ENCODE measurements at regions not wholly inside any gene's neighbourhood (a gene's known extent, or its start where the extent isn't known, plus 50 kb on each side); places are given as distances from the start of the nearest gene placed in this dataset.
"Not testable (repeated sequence)": the region's sequence is repeated elsewhere in the genome, so short reads cannot be mapped to it uniquely, and the experiment has no call there.

DNA sequence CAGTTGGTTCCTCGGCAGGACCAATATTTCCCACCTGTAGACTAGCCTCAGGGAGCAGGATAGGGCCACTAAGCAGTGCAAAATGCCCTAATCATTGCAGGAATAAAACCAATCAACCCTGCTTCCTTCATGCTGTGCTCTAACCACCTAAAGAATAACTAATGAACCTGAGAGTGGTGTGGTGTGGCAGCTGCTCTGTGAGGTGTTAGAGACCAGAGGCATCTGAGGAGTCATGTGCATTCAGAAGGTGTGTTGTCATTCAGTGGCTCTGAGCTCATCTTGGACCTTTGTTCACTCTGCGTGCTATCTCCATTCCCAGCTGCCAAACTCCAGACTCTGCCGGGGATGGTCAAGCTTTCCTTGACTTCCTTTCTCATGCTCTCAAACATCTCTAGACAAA is 136.7 kb upstream of the EGLN3 start:
- no peak for DNase-seq

DNA sequence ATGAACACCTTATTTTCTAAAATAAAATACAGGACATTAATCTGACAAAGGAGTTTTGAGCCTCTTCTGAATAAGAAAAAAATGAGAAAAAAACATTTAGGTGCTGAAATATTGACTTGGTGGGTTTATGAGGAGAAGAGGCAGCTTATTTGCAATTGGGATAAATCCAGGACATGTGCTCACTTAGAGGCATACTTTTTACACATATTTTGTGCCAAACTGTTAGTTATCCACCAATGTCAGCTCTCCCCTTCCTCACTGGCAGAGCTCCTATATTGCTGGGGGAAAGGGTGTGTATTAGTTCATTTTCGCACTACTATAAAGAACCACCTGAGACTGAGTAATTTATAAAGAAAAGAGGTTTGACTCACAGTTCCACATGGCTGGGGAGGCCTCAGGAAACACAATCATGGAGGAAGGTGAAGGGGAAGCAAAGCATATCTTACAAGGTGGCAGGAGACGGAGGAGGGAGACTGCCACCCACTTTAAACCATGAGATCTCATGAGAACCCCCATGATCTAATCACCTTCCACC is 135.4 kb upstream of the EGLN3 start:
- DNase-seq, result no peak

DNA sequence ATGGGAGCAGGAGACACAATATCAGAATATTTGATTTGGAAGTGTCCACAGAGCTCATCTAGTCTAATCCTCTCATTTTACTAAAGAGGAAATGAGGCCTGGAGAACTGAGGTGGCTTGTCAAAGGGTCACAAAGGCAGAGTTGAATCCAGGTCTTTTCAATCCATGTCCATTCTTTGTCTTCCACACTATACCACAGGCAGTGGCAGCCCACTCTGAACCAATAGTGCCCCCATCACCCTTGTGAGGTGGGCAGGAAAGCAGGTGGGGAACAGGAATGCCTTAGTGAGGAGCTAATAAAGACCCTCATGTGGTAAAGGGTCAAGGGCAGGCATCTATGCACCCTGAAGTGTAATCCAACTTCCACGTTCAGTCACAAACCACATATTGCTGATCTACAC is 134.8 kb upstream of the EGLN3 start:
- no peak for DNase-seq

DNA sequence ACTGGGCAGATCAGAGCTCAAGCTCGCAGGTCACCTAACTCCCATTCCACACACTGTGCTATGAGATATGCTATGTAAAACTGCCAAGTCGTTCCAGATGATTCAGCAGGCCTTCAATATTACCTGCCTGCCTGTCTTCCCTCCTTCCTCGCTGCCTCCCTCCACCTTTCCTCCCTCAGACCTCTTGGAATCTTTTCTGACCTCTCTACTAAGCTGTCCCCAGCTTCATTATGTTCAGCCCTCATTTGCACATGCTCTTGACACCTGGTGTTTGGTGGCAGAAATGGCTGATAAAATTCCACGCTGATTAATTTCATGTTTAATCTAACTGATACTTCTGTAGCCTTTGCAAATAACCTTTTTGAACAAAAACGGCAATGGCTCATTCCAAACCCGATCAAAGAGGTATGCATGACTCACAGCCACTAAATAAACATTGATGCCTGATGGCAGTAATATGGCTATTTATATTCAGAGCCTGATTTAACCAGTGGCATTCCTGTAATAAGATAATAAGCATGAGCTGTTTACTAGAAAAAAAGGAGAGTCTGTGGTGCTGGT is 130.8 kb upstream of the EGLN3 start:
- peak; percentile 1 for DNase-seq

DNA sequence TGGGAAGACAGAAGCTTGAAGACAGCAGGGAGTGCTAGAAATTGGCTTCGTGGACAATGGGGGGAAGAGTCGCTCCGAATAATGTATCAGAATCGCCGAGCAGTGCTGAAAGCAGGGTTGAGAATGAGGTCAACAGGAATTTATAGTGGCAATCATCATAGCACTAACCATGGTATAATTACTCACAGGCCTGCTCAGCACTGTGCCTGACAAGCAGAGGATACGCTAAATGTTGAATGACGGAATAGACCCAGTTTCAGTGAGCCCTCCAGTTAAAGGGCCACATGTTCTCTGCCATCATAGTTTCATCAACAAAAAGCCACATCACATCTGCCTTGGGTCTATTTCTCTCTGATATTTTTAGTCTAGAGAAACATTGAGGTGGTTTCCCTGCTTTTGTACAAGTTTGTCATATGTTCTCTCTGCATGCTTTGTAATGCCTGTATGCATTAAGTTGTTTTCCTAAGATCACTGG is 130.3 kb upstream of the EGLN3 start:
- DNase-seq, result no peak

DNA sequence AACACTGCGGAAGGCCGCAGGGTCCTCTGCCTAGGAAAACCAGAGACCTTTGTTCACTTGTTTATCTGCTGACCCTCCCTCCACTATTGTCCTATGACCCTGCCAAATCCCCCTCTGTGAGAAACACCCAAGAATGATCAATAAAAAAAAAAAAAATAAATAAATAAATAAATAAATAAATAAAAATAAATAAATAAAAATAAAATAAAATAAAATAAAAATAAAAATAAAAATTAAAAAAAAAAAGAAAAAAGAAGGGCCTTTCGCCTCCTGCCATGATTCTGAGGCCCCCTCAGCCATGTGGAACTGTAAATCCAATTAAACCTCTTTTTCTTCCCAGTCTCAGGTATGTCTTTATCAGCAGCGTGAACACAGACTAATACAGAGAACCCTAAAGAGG is 128.8 kb upstream of the EGLN3 start:
- DNase-seq, result not testable (repeated sequence)

DNA sequence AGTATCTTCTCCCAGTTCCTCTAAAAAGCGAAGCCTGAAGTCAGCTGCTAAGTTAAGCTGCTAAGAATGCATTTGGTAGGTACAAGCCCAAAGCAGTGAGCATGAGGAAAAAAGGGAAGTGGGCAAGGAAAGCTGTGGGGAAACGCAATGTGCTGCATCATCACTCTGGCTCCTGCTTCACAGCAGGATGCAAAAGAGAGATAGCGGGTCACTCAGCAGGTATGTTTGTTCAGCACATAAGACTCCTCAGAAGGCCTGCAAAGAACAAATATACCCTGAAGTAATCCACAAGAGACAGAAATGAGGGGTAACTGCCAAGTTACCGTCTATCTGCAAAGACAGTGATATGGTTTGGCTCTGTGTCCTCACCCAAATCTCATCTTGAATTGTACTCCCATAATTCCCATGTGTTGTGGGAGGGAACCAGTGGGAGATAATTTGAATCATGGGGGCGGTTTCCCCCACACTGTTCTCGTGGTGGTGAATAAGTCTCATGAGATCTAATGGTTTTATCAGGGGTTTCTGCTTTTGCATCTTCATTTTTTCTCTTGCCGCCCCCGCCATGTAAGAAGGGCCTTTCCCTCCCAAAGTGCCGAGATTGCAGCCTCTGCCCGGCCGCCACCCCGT is 127.4 kb upstream of the EGLN3 start:
- no peak for DNase-seq

DNA sequence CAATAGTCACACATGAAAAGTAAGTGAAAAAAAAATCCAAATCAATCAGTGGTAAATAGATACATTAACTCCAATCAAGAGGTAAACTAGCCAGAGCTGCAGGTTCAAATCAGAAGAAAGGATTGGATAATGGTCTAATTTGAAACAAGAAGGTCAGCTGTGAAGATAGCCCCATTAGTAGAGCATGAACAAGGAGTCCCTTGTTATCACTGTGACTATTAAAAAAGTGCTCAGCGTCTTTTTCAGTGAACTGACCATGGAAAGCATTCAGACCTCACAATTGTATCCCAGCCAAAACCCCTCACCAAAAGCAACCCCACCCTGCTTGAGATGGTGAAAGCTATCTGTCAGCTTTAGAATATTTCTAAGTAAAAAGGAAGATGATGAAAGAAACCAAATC is 125.0 kb upstream of the EGLN3 start:
- DNase-seq, result no peak

DNA sequence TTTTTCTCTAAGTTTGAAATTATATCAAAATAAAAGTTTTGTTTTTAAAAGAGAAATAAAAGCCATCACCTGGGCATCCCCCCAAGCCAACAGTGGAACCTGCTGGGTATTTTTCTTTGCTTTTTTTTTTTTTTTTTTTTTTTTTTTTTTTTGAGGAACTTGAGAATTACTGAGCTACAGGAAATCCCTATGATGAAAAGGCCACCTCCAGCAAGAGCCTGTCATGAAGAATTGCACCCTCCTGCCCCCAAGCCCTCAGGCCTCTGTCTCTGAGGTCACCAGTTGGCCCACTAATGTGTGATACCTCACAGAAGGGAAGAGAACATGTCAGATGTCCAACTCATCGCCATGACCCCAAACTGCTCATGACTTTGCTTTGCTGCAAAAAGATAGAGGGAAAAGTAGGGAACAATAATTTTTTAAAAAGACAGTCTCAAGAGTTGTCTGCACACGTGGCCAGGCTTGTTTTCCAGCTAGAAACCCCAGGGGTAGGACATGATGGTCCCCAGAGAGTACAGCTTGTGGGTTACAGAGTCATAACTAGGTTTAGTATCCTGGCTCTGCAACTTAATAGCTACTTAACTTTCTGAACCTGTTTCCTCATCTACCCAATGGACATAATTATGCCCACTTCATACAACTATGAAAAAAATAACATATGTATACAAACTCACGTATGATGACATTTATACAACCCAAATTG is 124.3 kb upstream of the EGLN3 start:
- DNase-seq, result no peak

DNA sequence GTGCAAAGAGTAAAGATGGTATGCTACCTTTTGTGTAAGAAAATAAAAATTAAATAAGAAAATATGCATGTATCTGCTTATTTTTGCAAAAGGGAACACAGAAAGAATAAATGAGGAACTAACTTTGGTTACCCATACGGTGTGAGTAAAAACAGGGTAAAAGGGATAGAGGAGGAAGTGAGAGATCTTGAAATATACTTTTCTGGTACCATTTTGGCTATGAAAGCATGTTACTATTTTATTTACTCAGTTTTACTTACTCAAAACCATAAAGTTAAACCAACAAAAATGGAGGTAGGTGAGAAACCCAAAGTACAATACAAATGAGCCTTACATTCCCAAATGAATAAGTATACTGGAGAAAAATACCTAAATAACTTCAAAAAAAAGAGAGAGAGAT is 122.0 kb upstream of the EGLN3 start:
- no peak for DNase-seq

DNA sequence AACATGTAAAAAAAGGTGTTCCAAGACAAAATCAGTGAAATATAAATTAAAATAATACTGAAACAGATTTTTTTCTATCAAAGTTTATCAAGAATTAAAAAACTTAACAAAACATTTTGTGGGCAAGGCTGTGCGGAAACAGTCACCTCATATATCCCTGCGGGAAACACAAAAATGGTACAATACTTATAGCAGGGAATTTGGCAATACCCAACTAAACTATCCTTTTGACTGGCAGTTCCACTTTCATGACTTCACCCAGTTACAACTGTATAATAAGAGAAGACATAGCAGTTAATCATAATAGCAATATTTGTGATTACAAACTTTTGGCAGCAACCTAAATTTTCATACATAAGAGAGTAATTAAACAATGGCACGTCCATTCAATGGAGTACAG is 121.5 kb upstream of the EGLN3 start:
- DNase-seq, result no peak

DNA sequence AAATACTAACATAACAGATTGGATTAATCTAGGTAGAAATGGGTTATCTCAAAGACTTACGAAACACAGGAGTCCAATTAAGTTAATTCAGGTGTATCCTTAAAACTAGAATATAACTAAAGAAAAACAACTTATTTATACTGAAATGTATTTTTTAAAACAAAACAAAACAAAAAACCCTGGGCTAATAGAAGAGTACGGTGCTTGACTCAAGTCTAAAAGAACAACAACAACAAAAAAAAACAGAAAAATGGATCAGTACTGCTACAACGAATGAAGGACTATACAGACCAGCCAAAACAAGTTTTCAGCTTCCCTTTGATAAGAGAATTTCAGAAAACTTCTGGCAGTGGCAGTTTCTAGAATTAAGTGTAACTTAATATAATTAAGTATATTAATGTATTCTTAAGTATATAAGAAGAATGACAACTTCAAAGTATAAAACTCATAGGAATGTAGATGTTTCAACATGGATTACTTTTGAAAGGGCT is 120.1 kb upstream of the EGLN3 start:
- no peak for DNase-seq

DNA sequence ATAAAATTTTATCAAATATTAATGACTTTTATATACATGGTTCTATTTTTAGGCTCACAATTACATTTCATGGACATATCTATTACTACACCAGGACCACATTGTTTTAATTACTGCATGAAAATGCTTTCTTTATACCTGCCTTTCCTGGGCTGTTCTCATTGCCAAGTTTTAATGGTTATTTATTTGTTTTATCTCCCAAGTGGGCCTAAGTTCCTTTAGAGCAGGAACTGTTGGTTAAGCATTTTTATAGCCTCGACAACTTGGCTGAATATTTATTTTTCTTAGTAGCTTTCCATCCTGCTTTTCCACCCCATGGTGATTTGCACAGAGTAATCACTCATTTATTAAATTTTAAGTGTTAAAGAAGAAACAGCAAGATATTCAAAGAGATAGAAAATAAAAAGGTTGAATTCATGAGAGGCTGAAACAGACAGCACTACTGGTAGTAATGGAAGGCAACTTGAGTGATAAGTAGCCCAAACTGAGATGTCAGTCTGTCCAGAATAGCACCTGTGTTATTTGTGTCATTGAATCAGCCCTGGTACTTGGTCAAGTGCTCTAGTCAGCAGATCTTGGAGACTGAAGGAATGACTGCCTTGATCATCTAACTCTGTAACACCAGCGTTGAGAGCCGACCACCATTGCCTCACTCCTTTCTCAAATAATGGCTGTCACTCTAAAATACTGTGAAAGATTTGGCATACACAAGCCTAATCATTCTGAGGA is 119.1 kb upstream of the EGLN3 start:
- no peak for DNase-seq

DNA sequence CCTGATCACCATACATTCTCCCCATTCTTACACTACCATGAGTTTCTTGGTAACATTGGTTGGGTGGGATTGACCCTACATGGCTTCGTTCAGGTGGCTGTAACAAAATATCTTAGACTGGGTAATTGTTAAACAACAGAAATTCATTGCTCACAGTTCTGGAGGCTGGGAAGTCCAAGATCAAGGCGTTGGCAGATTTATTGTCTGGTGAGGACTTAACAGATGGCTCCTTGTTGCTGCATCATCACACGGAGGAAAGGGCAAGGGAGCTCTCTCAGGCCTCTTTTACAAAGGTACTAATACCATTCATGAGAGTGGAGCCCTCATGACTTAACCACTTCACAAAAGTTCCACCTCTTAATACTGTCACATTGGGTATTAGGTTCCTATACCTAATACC is 116.7 kb upstream of the EGLN3 start:
- DNase-seq, result no peak

DNA sequence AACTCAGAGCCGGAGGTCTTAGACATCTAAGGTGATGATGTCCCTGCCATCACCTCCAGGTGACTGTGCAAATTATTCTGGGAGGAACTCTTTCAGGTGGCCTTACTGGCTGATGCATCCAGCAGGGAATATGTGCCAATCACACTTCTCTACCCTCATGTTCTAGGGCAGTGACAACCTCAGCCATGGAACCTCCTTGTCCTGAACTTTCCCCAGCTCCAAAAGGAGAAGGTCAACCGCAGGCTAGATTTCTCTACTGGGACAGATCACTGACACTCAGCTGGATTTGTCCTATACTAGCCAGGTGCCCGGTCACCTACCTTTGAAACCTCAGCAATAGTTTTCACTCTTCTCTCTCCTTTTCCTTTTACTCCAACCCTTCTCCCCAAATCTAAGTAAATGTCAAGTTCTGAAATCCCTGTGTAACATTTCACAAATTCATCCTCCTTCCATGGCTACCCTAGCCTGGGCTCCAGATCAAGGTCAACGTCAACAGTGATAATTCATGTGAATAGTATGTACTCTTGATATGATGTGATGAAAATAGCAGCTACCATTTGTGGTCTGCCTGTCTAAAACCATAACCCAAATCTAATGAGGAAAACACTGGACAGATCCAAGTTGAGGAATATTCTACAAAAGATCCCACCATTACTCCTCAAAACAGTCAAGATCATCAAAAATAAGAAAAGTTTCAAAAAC is 115.0 kb upstream of the EGLN3 start:
- no peak for DNase-seq

DNA sequence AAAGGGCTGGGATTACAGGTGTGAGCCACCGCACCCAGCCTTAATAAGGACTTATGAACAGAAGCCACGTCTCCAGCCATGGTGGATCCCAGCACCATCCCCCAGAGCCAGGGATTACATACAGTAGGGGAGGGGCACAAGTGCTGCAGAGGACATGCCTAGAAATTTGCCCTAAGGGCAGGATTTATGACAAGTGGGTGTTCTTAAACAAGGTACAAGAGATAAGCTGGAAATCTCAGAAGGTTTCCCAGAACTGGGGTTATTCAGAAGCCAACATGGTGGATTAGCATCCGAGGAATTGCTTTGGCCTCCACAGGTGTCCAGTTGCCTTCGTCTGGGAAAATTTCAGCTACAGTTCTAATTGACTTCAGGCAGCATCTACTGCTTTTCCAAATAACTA is 114.4 kb upstream of the EGLN3 start:
- no peak for DNase-seq

DNA sequence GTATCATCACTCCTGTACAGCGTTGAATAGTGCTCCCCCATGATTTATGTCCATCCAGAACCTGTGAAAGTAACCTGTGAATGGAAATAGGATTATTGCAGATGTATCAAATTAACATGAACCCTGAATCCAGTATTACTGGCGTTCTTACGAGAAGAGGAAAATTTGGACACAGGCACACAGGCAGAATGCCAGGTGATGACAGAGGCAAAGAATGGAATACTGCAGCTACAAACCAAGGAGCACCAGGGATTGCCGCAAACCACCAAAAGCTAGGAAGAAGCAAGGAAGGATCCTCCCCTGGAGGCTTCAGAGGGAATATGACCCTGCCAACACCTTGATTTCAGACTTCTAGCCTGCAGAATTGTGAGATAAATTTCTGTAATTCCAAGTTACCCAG is 113.5 kb upstream of the EGLN3 start:
- DNase-seq, result no peak

DNA sequence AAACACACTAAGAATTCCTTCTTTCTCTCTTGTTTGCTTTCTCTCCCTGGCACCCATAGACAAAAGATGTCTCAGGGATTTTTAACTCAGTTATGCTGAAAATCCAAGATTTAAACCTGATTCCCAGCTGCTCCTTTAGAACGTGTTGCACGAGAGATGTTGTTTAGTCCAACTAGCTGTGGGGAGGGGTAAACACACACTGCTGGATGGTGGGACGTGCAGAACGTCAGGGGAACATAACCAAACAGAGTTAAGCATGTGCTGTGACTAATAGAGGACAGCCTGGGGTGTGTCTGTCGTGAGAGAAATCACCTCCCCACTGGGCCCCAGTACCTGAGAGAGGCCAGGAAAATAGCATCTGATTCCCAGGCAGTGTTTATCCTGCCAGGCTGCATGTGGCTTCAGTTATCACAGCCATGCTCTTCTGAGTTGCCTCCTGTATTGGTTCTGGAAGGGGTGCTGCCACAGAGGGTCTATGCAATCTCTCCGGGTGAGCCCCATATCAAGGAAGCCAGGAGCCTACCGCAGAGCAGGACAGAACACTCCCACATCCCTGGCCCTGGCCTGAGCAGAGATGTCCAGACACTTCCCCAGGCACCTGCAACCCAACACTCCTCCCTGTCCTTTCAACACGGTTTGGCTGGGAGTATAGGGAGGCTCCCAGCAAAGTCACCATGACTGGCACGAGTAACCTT is 112.7 kb upstream of the EGLN3 start:
- no peak for DNase-seq

DNA sequence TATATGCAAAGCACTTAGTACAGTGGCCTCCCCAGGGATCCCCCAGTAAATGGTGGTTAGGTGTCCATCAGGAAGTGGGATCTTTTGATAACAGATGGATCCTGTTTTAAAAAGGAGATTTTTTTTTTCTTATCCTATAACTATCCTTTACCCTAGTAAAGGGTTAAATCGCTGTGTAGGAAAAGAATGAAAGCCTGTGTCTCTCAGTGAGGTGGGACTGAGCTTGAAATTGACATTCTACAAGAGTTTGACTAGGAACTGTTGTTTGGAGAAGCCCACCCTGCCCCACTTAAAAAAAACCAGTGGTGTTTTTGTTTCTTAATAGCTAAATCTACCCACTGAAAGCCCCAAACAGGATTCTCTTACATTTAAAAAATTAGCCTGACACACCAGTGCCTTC is 112.2 kb upstream of the EGLN3 start:
- no peak for DNase-seq

DNA sequence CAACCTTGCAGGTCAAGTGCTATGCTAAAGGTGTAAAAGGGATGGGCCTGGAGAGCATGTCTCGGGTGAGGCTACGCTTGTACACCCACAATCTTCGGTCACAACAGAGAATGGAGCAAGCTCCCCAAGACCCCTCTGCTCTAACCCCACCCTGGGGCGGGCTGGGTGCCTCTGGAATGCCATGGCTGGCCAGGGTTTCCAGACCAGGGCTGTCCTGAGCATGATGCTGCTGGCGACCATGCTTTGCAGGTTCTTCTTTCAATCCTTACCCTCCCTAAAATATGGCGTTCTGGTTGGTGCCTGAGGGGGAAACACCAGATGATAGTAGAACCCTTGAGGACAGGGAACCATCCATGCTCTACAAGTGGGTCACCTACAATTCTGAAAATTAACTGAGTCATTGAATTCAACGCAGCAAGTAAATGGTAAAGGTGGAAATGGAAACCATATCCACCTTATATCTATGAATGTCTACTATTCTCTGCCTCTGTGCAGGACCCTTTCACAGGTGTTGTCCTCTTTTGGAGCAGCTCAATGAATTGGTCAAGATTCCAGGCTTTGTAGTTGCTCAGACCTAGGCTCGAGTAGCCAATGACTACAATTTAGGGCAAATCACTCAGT is 111.6 kb upstream of the EGLN3 start:
- no peak for DNase-seq

DNA sequence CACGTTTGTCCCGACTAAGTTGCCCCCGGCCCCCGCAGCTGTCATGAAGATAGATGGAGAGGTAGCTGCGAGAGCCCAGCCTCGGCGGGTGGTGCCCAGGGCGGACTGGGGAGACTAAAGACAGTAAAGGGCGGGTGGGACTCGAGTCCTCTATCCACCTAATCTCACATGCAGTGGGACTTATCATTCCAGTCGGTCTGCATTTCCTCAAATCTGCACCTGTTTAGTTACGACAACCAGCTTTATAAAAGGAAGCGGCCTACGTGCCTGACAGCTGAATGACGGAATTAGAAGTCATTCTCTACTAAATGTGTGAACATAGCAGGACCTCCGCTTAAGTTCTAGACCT is 109.8 kb upstream of the EGLN3 start:
- DNase-seq, result no peak
